PC-3 (cell line): ENCODE measurements at regions not wholly inside any gene's neighbourhood (a gene's known extent, or its start where the extent isn't known, plus 50 kb on each side); places are given as distances from the start of the nearest gene placed in this dataset.

Experiments used
- ATAC-seq: fragments of 200-7000 bp; cut with Tn5 transposase; 2 replicates; pipeline ENCODE4 v1.9.1; 2020; ENCODE audit warnings: mild to moderate bottlenecking, moderate library complexity
- BruUV-seq: library from RNA; stranded (reverse); fragments of 400-500 nt; replicated peaks from 2 replicates; lab custom pipeline; 2021; lab: Mats Ljungman, UMichigan
- CTCF ChIA-PET: fragments of 300-600 bp; sonication (Branson Sonifier 250); formaldehyde crosslinking; loops from one replicate; lab custom pipeline; 2022; ENCODE audit warnings: antibody characterized with exemption; lab: Charles Lee
- POLR2A ChIA-PET: fragments of 300-600 bp; sonication (Branson Sonifier 250); formaldehyde crosslinking; loops from one replicate; lab custom pipeline; 2022; ENCODE audit warnings: antibody characterized with exemption; ENCODE audit not compliant: unreplicated experiment; lab: Charles Lee
- DNase-seq: peaks from one replicate; pipeline ENCODE4 v3.0.0-alpha.2; 2015
- H2AFZ ChIP-seq: fragments of 300-600 bp; sonication (generic); 2 replicates; pipeline ENCODE4 v1.6.0; 2016; ENCODE audit warnings: antibody characterized with exemption, low read length
- H3F3A ChIP-seq: fragments of 300-600 bp; sonication (generic); one replicate; pipeline ENCODE4 v1.6.0; 2017; ENCODE audit warnings: antibody characterized with exemption, low read length, control low read depth, mild to moderate bottlenecking; ENCODE audit not compliant: unreplicated experiment
- H3K27ac ChIP-seq: fragments of 300-600 bp; sonication (generic); 2 replicates; pipeline ENCODE4 v1.5.1; 2016; ENCODE audit warnings: mild to moderate bottlenecking, low read length
- H3K27me3 ChIP-seq: fragments of 300-600 bp; sonication (generic); 2 replicates; pipeline ENCODE4 v1.6.1; 2016; ENCODE audit warnings: low read length, mixed read lengths
- H3K36me3 ChIP-seq: fragments of 300-600 bp; sonication (generic); 2 replicates; pipeline ENCODE4 v1.6.1; 2016; ENCODE audit warnings: low read depth, mixed run types, low read length, mixed read lengths
- H3K4me1 ChIP-seq: fragments of 300-600 bp; sonication (generic); 2 replicates; pipeline ENCODE4 v1.5.1; 2016; ENCODE audit warnings: low read length; ENCODE audit not compliant: insufficient read depth
- H3K4me2 ChIP-seq: fragments of 300-600 bp; sonication (generic); 2 replicates; pipeline ENCODE4 v1.6.0; 2016; ENCODE audit warnings: low read length
- H3K4me3 ChIP-seq: fragments of 300-600 bp; sonication (generic); 2 replicates; pipeline ENCODE4 v1.5.1; 2016; ENCODE audit warnings: mild to moderate bottlenecking, low read length, mixed read lengths
- H3K79me2 ChIP-seq: fragments of 300-600 bp; sonication (generic); 2 replicates; pipeline ENCODE4 v1.6.1; 2017; ENCODE audit warnings: low read length, mixed read lengths
- H3K9ac ChIP-seq: fragments of 300-600 bp; sonication (generic); 2 replicates; pipeline ENCODE4 v1.6.0; 2016; ENCODE audit warnings: mild to moderate bottlenecking, low read length
- H3K9me2 ChIP-seq: fragments of 300-600 bp; sonication (generic); replicated peaks from 2 replicates; pipeline ENCODE4 v1.6.1; 2016; ENCODE audit warnings: mixed run types, low read length, mixed read lengths
- H3K9me3 ChIP-seq: fragments of 300-600 bp; sonication (generic); 2 replicates; pipeline ENCODE4 v1.6.1; 2016; ENCODE audit warnings: low read length, mixed read lengths
- H4K20me1 ChIP-seq: fragments of 300-600 bp; sonication (generic); 2 replicates; pipeline ENCODE4 v1.6.1; 2016; ENCODE audit warnings: low read length, mixed read lengths
- CTCF ChIP-seq: fragments of 300-600 bp; sonication (generic); conservative IDR thresholded peaks from 2 replicates; pipeline ENCODE4 v1.5.1; 2017; ENCODE audit warnings: antibody characterized with exemption, low read depth, mild to moderate bottlenecking, low read length
- EZH2 ChIP-seq: fragments of 300-600 bp; sonication (generic); IDR thresholded peaks from one replicate; pipeline ENCODE4 v1.6.1; 2017; ENCODE audit warnings: antibody characterized with exemption, mild to moderate bottlenecking, low read length; ENCODE audit not compliant: unreplicated experiment
- EZH2phosphoT487 ChIP-seq: fragments of 300-600 bp; sonication (generic); IDR thresholded peaks from 2 replicates; pipeline ENCODE4 v1.6.1; 2018; ENCODE audit warnings: mild to moderate bottlenecking, antibody characterized with exemption, low read length, borderline replicate concordance
- intact Hi-C: fragments of 100-400 bp; cut with micrococcal nuclease; formaldehyde crosslinking; loops from 2 replicates; pipeline ENCODE4 v1.9.0; 2023

GRCh38 chr14:94679106-94679810 is 67.1 kb downstream of the SERPINA3 start:
- peaks cover 12% of the 10 kb centered on the region for H3K27me3 ChIP-seq
- H3F3A ChIP-seq = no peaks in the 10 kb centered on the region
- no peaks in the 10 kb centered on the region for H3K9me2 ChIP-seq
- no peaks in the 10 kb centered on the region for H4K20me1 ChIP-seq
- H3K9me3 ChIP-seq = no peaks in the 10 kb centered on the region
- DNase-seq = no peak
- no peak overlapping the region for H3K4me2 ChIP-seq
- CTCF ChIA-PET = no interaction called here
- POLR2A ChIA-PET = no interaction called here
- H3K9ac ChIP-seq = no peak overlapping the region
- no peak overlapping the region for H3K4me3 ChIP-seq
- H3K36me3 ChIP-seq = no peaks in the 10 kb centered on the region
- H3K79me2 ChIP-seq = no peaks in the 10 kb centered on the region
- no peak for ATAC-seq
- intact Hi-C loops = no loop called here
- H3K4me1 ChIP-seq = no peaks in the 10 kb centered on the region
- H3K27ac ChIP-seq = no peak overlapping the region
- TF ChIP-seq EZH2 = no peak
- TF ChIP-seq EZH2phosphoT487 = no peak
- TF ChIP-seq CTCF = no peak
- no TSS peak for BruUV-seq
- no peak overlapping the region for H2AFZ ChIP-seq

DNA sequence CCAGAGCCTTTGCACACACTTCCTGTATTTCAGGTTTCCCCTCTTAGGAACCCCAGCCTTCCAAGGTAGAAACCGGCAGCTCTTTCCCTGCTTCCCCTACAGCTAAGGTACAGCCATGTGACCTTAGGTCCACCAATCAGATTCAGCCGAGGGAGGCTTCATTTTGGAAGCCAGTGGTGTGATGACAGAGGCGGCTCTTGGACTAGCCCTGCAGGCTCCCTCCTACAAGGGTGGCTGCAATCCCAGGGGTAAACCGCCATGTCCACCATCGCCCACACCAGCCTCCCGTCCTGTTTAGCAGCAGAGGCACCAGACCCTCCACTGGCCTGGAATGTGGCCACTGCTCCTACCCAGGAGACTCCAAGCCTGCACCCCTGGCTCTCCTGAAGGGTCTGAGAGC is 65.6 kb downstream of the SERPINA3 start:
- no TSS peak for BruUV-seq
- DNase-seq (no peak), ATAC-seq (no peak)
- peaks cover 24% of the 10 kb centered on the region for H3K27me3 ChIP-seq
- intact Hi-C loops = no loop called here
- ChIA-PET POLR2A (no interaction called here), CTCF (no interaction called here)
- no peak overlapping the region for H3K27ac ChIP-seq
- no peaks in the 10 kb centered on the region for H3K4me1 ChIP-seq
- no peaks in the 10 kb centered on the region for H3F3A ChIP-seq
- H2AFZ ChIP-seq = no peak overlapping the region
- no peaks in the 10 kb centered on the region for H3K36me3 ChIP-seq
- no peaks in the 10 kb centered on the region for H3K9me3 ChIP-seq
- no peak overlapping the region for H3K4me2 ChIP-seq
- no peak overlapping the region for H3K9ac ChIP-seq
- H3K4me3 ChIP-seq = no peak overlapping the region
- H4K20me1 ChIP-seq = no peaks in the 10 kb centered on the region
- TF ChIP-seq CTCF = no peak
- no peak for TF ChIP-seq EZH2
- no peak for TF ChIP-seq EZH2phosphoT487
- no peaks in the 10 kb centered on the region for H3K79me2 ChIP-seq
- no peaks in the 10 kb centered on the region for H3K9me2 ChIP-seq

DNA sequence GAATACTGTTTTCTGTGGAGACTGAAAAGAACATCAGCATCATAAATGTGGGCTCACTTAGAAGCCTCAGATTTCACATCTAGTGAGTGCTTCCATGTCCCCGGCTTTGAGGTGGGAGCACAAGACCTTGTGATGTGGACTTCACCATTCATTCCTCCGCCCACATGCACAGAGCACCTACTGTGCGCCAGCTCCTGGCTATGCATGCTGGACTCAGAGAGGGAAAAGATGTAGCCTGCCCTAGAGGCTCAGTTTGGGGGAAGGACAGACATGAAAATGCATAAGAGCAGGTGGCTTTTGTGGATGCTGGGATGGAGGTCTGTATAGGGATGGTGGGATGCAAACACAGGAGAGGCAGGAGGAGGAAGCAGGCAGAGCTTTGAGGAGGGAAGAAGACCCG is 65.0 kb downstream of the SERPINA3 start:
- Histone ChIP-seq H3K79me2 (no peaks in the 10 kb centered on the region), H3K9ac (no peak overlapping the region), H3K4me1 (no peaks in the 10 kb centered on the region), H2AFZ (no peak overlapping the region), H3K4me3 (no peak overlapping the region), H3K36me3 (no peaks in the 10 kb centered on the region), H4K20me1 (no peaks in the 10 kb centered on the region), H3K27ac (no peak overlapping the region), H3K4me2 (no peak overlapping the region), H3K9me3 (no peaks in the 10 kb centered on the region), H3K9me2 (no peaks in the 10 kb centered on the region), H3F3A (no peaks in the 10 kb centered on the region), H3K27me3 (peaks cover 24% of the 10 kb centered on the region)
- BruUV-seq = no TSS peak
- DNase-seq (no peak), ATAC-seq (no peak)
- ChIA-PET CTCF (no interaction called here), POLR2A (no interaction called here)
- no peak for TF ChIP-seq EZH2phosphoT487
- TF ChIP-seq EZH2 = no peak
- no peak for TF ChIP-seq CTCF
- intact Hi-C loops = no loop called here
